Osteocyte (in vitro differentiated cells): ENCODE measurements at regions not wholly inside any gene's neighbourhood (a gene's known extent, or its start where the extent isn't known, plus 50 kb on each side); places are given as distances from the start of the nearest gene placed in this dataset.

Source experiments
- DNase-seq: peaks from one replicate; pipeline ENCODE4 v3.0.0; 2021; ENCODE audit warnings: mixed read lengths; ENCODE audit not compliant: unreplicated experiment; ENCODE audit errors: extremely low spot score
- H3K27ac Mint-ChIP-seq: one replicate; pipeline ENCODE4 v1.8.0; 2021; ENCODE audit warnings: mild to moderate bottlenecking, mixed read lengths; ENCODE audit not compliant: unreplicated experiment
- H3K27me3 Mint-ChIP-seq: one replicate; pipeline ENCODE4 v1.8.0; 2021; ENCODE audit warnings: mixed read lengths; ENCODE audit not compliant: unreplicated experiment
- H3K36me3 Mint-ChIP-seq: one replicate; pipeline ENCODE4 v1.8.0; 2021; ENCODE audit warnings: mixed read lengths; ENCODE audit not compliant: unreplicated experiment
- H3K4me1 Mint-ChIP-seq: one replicate; pipeline ENCODE4 v1.8.0; 2021; ENCODE audit warnings: mixed read lengths; ENCODE audit not compliant: unreplicated experiment
- H3K4me3 Mint-ChIP-seq: one replicate; pipeline ENCODE4 v1.8.0; 2021; ENCODE audit warnings: mild to moderate bottlenecking, moderate library complexity, mixed read lengths; ENCODE audit not compliant: unreplicated experiment
- H3K9me3 Mint-ChIP-seq: one replicate; pipeline ENCODE4 v1.8.0; 2021; ENCODE audit warnings: mixed read lengths; ENCODE audit not compliant: unreplicated experiment
- TF ChIP-seq, protein P1 (sequence below): fragments of 200-600 bp; sonication (generic); IDR thresholded peaks from 2 replicates; pipeline ENCODE4 v1.5.0; 2021; ENCODE audit warnings: antibody characterized with exemption, mild to moderate bottlenecking, moderate library complexity

DNA sequence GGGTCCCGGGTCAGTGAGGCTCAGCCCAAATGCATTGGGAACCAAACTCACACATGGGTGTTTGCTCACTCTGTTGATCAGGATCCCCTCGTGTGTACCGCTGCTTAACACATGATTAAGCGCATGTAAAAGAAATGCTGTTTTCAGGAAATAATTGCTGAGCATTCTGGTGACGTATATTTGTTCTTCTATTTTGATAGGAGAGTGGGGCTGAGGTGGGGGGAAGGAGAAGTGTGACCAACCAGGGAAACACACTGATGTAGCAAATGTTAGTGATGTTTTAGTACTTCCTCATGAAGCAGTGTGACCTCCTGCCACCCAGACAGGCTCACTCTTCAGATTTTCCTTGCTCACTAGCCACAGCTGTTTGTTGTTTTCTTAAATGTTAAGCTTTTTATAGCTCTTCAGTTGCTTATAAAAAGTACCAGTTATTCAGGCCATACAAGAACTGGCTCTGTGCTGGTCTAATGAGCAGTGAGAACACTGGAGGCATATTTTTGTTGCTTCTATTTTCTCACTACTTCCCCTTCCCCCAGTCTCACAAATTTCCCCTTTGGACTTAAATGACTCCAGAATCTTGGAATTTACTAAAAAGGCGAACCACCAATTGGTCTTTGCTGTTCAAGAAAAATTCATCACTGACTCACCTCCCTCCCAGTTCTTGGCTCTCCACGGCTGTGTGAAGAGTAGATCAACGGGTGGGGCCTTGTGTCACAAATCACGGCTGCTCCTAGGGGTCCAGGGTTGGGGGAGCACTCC is 79.2 kb upstream of the BACH2 start:
- DNase-seq = no peak
- Mint-ChIP-seq H3K9me3 (peaks cover 5% of the 10 kb centered on the region), H3K4me1 (peaks cover 16% of the 10 kb centered on the region), H3K36me3 (no peaks in the 10 kb centered on the region), H3K27ac (peak overlapping the region; percentile 76), H3K27me3 (no peaks in the 10 kb centered on the region), H3K4me3 (no peak overlapping the region)
- TF ChIP-seq, protein P1, sequence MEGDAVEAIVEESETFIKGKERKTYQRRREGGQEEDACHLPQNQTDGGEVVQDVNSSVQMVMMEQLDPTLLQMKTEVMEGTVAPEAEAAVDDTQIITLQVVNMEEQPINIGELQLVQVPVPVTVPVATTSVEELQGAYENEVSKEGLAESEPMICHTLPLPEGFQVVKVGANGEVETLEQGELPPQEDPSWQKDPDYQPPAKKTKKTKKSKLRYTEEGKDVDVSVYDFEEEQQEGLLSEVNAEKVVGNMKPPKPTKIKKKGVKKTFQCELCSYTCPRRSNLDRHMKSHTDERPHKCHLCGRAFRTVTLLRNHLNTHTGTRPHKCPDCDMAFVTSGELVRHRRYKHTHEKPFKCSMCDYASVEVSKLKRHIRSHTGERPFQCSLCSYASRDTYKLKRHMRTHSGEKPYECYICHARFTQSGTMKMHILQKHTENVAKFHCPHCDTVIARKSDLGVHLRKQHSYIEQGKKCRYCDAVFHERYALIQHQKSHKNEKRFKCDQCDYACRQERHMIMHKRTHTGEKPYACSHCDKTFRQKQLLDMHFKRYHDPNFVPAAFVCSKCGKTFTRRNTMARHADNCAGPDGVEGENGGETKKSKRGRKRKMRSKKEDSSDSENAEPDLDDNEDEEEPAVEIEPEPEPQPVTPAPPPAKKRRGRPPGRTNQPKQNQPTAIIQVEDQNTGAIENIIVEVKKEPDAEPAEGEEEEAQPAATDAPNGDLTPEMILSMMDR = no peak

DNA sequence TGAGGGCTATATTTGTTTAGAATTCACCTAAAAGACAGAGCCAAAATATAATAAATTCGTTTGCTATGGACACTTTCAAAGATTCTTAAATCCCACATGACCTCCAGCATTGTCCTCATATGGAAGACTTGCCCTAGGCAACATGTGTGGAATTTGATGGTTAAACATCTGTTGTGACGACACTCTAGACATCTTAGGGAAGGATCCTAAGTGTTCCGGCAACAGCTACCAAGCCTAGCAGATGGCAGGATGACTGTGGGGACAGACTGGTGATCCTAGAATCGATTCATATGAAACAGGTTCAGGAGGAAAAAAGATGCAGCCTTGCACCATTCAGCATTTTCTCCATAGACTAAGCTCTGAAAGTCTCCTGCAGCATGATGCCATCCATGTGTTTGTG is 77.6 kb upstream of the BACH2 start:
- Mint-ChIP-seq H3K27ac (no peak overlapping the region), H3K27me3 (no peaks in the 10 kb centered on the region), H3K36me3 (no peaks in the 10 kb centered on the region), H3K4me3 (no peak overlapping the region), H3K4me1 (peaks cover 23% of the 10 kb centered on the region), H3K9me3 (peaks cover 4% of the 10 kb centered on the region)
- TF ChIP-seq, protein P1 = no peak
- no peak for DNase-seq

- Mint-ChIP-seq H3K27me3 (no peaks in the 10 kb centered on the region), H3K9me3 (peaks cover 2% of the 10 kb centered on the region), H3K4me3 (no peak overlapping the region), H3K27ac (no peak overlapping the region), H3K36me3 (no peaks in the 10 kb centered on the region), H3K4me1 (peaks cover 34% of the 10 kb centered on the region)
- no peak for DNase-seq
- TF ChIP-seq, protein P1 = no peak
These were observed 76.2 kb upstream of the BACH2 start for GRCh38 chr6:90372885-90373284.

GRCh38 chr6:90372450-90372849 is 75.8 kb upstream of the BACH2 start:
- TF ChIP-seq, protein P1 = no peak
- Mint-ChIP-seq H3K4me3 (no peak overlapping the region), H3K9me3 (peaks cover 4% of the 10 kb centered on the region), H3K27me3 (no peaks in the 10 kb centered on the region), H3K27ac (no peak overlapping the region), H3K4me1 (peaks cover 36% of the 10 kb centered on the region), H3K36me3 (no peaks in the 10 kb centered on the region)
- no peak for DNase-seq

DNA sequence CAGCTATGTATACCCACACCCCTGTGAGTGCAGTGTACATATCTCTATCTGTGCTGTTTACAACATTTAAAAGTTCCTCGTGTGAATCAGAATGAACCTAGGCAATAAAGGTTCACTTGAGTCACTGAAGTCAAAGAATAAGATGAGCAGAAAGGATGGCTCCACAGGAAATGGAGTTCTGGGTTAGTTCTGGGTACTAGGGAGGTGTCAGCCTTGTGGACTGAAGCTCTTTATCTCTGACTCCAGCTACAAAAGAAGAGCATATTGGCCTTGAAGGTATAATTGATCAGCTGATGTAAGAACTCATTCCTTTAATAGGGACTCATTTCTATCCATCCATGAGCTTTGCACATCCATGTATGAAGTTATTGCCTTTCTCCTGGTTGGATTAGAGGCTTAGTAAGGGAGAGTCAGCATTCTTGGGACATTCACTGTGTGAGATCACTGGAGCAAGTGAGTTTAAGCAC is 73.9 kb upstream of the BACH2 start:
- no peak overlapping the region for H3K4me3 Mint-ChIP-seq
- H3K27ac Mint-ChIP-seq = no peak overlapping the region
- H3K9me3 Mint-ChIP-seq = peaks cover 4% of the 10 kb centered on the region
- H3K4me1 Mint-ChIP-seq = peaks cover 25% of the 10 kb centered on the region
- DNase-seq = no peak
- H3K27me3 Mint-ChIP-seq = no peaks in the 10 kb centered on the region
- TF ChIP-seq, protein P1 = no peak
- H3K36me3 Mint-ChIP-seq = no peaks in the 10 kb centered on the region
